RPMI7951 (cell line): ENCODE measurements at regions not wholly inside any gene's neighbourhood (a gene's known extent, or its start where the extent isn't known, plus 50 kb on each side); places are given as distances from the start of the nearest gene placed in this dataset.
A peak's percentile ranks its signal among the peaks of the same experiment; 100 is the strongest.
"Not testable (repeated sequence)": the region's sequence is repeated elsewhere in the genome, so short reads cannot be mapped to it uniquely, and the experiment has no call there.

Experiments
- DNase-seq: peaks from one replicate; pipeline ENCODE4 v3.0.0-alpha.2; 2012; ENCODE audit warnings: low read depth

GRCh38 chr17:49898366-49899190, 50.7 kb upstream of the TAC4 start:
- DNase-seq: no peak

GRCh38 chr17:49899191-49899485, 51.3 kb upstream of the TAC4 start:
- DNase-seq: peak; percentile 20

GRCh38 chr17:49899588-49899987, 51.7 kb upstream of the TAC4 start:
- no peak for DNase-seq

GRCh38 chr17:49900801-49901200, 52.9 kb upstream of the TAC4 start:
- DNase-seq: not testable (repeated sequence)

GRCh38 chr17:49901460-49902331, 53.8 kb upstream of the TAC4 start:
- no peak for DNase-seq

- no peak for DNase-seq
Measured at GRCh38 chr17:49903523-49903922, 55.7 kb upstream of the TAC4 start.

GRCh38 chr17:49904893-49905292, 57.0 kb upstream of the TAC4 start:
- no peak for DNase-seq

GRCh38 chr17:49906531-49907136, 58.8 kb upstream of the TAC4 start:
- no peak for DNase-seq

- no peak for DNase-seq
Measured at GRCh38 chr17:49907279-49907678, 59.4 kb upstream of the TAC4 start.

- DNase-seq: no peak
Measured at GRCh38 chr17:49908782-49909714, 59.9 kb upstream of the DLX4 start.

- peak; percentile 29 for DNase-seq
Measured at GRCh38 chr17:49910094-49910857, 58.7 kb upstream of the DLX4 start.

- DNase-seq: no peak
Measured at GRCh38 chr17:49910858-49911204, 58.2 kb upstream of the DLX4 start.

- no peak for DNase-seq
Measured at GRCh38 chr17:49911719-49912118, 57.3 kb upstream of the DLX4 start.

- DNase-seq: peak; percentile 72
Measured at GRCh38 chr17:49913226-49914095, 55.5 kb upstream of the DLX4 start.

- peak; percentile 78 for DNase-seq
Measured at GRCh38 chr17:49914096-49914490, 54.9 kb upstream of the DLX4 start.

- DNase-seq: no peak
Measured at GRCh38 chr17:49914664-49915063, 54.3 kb upstream of the DLX4 start.

- DNase-seq: no peak
Measured at GRCh38 chr17:49915260-49915659, 53.7 kb upstream of the DLX4 start.

- DNase-seq: no peak
Measured at GRCh38 chr17:49915670-49916069, 53.3 kb upstream of the DLX4 start.

GRCh38 chr17:49916854-49917515, 52.0 kb upstream of the DLX4 start:
- no peak for DNase-seq
